Frontal cortex (tissue), 3 donors: ENCODE measurements at regions not wholly inside any gene's neighbourhood (a gene's known extent, or its start where the extent isn't known, plus 50 kb on each side); places are given as distances from the start of the nearest gene placed in this dataset.
A peak's percentile ranks its signal among the peaks of the same experiment; 100 is the strongest.
"Not testable (repeated sequence)": the region's sequence is repeated elsewhere in the genome, so short reads cannot be mapped to it uniquely, and the experiment has no call there.

ENCODE experiments used
- DNase-seq, 2 donors: peaks; one replicate each; pipeline ENCODE4 v3.0.0; 2012; ENCODE audit warnings: low spot score in 2 of 2
- FAIRE-seq: peaks from 2 replicates; lab custom pipeline; 2012; peaks lifted over from hg19 to GRCh38; lab: Jason Lieb, UNC
- donor health status: control.
- donor health status: control.
- donor health status: control.

DNA sequence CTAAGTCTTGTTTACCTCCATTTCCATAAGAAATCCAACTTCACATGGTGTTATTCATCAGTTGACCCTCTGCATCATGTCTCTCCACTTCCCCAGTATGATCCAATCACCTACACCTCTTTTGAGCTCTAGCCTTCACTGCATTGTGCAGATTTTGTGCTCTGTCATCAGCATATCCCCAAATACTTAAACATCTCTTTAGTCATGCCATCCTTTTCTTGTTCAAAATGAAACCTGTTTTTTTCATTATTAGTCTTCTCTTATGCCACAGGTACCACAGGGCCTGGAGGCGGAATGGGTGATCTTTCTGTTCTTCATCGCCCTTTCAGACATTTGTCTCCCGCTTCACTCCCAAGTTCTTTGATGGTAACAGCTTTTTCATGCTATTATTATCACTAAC is 382.7 kb upstream of the GALNTL6 start:
- FAIRE-seq, result no peak
- DNase-seq, result no peak

DNA sequence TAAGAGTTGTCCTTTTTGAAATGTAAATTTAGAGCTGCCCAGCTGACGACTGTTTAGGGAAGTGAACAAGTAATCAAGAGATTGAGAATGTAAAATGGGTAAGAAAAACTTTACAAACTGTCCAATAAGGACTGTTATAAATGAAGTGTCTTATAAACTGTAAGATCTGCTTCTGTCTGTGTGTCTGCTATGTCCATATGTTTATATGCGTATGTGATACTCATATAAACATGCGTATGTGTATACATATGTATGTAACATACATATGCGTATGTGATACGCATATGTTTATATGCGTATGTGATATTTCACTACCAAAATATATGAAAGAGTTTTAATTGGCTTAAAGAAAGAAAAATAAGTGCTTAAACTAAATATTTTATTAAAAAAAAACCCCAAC is 416.0 kb upstream of the GALNTL6 start:
- FAIRE-seq (no peak), DNase-seq (no peak)

DNA sequence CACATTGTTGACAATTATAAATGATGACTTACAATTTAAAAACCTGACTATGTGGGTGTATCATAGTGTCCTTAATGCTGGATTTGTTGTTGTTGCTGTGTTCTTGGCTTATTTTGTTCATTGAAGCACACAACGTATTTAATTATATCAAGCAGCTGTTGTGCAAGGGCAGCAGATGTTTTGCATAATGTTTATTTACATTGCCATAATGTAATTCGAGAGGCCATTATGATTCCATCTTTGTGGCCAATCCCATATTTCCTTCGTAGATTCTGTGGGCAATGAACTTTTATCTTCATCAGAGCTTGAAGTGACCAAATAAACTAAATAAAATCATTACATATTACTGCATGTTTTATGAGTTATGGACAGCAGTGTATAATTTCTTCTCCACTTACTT is 422.6 kb upstream of the GALNTL6 start:
- DNase-seq (no peak), FAIRE-seq (no peak)

DNA sequence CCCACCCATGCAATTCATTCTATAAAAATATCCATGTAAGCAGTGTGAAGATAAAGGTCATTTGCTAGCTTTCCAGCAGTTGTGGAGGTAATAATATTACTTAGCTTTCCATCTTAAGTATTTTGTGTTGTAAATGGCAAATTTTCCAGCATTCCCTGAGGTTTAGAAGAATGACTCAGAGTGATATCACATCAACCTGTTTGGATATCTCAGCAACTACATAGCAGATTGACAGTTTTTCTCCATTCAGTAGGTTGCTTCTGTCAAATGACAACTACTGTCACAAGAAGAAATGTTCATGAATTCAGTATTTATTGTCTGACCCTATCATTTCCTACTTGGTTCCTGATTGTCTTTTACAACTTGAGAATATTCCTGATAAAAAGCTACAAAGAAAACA is 434.9 kb upstream of the GALNTL6 start:
- DNase-seq, result no peak
- no peak for FAIRE-seq

DNA sequence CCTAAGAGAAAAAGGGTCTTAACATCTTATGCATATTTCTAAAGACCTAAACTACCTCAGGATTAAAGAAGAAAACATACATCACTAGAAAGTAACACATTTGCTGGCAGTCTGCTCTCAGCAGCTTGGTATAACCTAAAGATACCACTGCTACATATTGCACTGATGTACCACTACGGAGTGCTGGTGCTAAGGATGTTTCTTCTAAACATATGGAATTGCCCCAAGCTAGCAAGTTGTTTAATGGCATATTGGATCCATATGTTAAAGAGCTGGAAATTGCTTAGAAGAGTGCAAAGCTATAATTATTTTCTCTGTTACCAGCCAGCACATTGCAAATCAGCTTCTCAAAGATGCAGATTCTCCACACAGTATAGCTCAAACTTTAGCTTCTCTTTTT is 436.5 kb upstream of the GALNTL6 start:
- FAIRE-seq (no peak), DNase-seq (no peak)

DNA sequence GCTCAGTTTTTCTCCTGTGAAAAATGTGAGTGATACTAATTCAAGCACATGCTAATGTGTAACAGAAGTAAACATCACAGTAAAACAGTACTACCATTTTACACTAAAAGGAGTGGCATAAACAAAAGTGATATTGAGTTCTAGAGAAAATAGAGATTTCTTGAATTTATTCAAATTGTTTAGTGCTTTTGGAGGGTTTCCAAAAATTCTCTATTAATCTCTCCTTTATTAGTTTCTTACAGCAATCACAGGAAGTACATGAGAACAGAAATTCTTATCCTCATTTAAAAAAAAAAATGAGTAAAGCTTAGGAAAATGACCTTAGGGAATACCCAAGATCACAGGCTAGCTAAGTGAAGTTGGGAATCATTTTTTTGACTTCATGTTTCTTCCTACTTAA is 459.7 kb upstream of the GALNTL6 start:
- DNase-seq (no peak), FAIRE-seq (no peak)

DNA sequence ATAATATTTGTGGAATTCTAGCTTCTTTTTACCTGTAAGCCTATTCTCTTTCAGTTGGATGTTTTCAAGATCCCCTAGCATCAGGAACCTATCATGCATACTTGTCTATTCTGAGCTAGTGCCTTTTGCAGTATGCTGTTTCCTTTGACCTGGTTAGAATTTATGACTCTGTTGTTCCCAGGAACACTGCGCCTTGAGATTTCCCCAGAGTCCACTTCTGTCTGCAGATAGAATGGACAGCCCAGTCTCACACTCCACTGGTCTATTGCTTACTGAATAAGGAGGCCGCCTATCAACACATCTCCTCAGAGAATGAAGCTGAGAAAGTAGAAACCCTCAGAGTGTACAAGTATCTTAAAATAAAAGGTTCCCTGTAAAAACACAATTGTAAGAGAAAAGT is 465.1 kb upstream of the GALNTL6 start:
- FAIRE-seq, result no peak

DNA sequence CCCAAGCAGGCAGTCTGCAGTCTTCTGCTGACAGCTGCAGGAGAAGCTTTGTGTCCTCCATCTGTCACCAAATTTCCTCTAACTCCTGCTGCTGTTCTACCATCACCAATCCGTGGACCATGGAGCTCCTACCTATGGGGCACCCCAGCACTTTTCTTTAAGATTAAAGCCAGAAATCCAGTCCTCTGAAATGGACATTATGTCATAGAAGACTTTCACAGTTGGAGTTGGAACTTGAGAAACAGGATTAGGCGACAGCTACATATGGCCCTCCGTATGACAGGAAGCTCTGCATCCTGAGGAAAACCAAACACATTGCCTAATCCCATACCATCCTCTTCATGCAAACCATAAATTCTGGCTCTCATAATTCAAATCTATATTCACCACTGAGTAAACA is 470.6 kb upstream of the GALNTL6 start:
- FAIRE-seq (no peak), DNase-seq (no peak)

More for the DNA sequence above, 465.1 kb upstream of the GALNTL6 start:
- DNase-seq, result no peak

DNA sequence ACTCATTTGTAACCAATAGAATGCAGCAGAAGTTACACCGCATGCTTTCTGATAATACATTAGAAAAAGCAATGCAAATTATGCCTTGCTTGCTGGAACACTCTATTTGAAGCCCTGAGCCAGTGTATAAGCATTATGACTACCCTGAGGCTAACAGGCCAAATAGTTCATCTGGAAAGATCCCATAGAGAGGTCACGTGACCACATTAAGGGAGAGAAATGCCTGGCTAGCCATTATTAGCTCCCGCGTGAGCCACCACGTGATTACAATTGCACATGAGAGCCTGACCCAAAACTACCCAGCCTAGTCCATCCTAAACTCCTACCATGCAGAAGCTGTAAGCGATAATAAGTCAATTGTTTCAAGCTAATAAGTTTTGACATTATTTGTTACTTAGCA is 472.9 kb upstream of the GALNTL6 start:
- DNase-seq (no peak), FAIRE-seq (no peak)

DNA sequence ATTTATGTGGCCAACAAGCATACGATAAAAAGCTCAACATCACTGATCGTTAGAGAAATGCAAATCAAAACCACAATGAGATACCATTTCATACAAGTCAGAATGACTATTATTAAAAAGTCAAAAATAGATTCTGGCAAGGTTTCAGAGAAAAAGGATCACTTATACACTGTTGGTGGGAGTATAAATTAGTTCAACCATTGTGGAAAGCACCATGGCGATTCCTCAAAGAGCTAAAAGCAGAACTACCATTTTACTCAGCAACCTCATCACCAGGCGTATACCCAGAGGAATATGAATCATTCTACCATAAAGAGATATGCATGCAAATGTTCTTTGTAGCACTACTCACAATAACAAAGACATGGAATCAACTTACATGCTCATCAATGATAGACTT is 478.7 kb upstream of the GALNTL6 start:
- FAIRE-seq (no peak), DNase-seq (no peak)

DNA sequence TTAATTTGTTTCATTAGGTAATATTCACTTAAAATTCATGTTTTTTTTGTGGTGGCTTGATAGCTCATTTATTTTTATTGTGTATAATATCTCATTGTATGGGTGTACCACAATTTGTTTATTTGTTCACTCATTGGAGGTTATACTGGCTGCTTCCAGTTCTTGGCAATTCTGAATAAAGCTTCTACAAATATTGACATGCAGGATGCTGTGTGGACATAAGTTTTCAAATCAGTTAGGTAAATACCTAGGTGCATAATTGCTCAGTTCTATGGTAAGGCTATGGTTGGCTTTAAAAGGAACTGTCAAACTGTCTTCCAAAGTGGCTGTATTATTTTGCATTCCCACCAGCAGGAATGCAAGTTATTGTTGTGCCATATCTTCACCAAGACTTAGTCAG is 504.5 kb upstream of the GALNTL6 start:
- no peak for FAIRE-seq
- no peak for DNase-seq

DNA sequence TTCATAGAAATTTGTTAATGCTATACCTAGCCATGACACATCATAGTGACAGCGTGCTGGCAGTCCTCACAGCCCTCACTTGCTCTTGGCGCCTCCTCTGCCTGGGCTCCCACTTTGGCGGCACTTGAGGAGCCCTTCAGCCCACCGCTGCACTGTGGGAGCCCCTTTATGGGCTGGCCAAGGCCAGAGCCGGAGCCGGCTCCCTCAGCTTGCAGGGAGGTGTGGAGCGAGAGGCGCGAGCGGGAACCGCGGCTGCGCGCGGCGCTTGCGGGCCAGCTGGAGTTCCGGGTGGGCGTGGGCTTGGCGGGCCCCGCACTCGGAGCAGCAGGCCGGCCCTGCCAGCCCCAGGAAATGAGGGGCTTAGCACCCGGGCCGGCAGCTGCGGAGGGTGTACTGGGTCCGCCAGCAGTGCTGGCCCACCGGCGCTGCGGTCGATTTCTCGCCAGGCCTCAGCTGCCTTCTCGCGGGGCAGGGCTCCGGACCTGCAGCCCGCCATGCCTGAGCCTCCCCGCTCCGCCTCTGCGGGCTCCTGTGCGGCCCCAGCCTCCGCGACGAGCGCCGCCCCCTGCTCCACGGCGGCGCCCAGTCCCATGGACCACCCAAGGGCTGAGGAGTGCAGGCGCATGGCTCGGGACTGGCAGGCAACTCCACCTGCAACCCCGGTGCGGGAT is 515.0 kb upstream of the GALNTL6 start:
- not testable (repeated sequence) for FAIRE-seq, DNase-seq

DNA sequence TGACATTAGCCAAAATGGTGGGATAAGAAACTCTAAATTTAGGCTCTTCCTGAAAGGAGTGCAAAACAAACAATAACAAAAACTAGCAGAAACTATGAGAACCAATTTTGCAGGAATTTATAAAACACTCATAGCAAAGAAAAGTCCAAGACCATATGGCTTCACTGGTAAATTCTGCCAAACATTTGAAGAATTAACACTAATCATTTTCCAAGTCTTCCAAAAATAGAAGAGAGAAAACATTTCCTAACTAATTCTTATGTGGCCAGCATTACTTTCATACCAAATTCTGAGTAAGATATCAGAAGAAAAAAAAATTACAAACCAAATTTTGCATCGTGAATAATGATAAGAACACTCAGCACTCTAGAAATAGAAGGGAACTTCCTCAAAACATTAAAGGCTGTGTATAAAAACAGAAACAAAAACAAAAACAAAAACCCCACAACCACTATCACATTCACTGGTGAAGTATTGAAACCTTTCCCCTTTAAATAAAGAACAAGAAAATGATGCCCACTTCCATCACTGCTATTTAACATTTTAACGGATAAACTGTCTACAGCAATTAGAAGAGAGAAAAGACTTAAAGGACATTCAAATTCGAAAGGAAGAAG is 524.3 kb upstream of the GALNTL6 start:
- FAIRE-seq, result no peak
- DNase-seq, result no peak

DNA sequence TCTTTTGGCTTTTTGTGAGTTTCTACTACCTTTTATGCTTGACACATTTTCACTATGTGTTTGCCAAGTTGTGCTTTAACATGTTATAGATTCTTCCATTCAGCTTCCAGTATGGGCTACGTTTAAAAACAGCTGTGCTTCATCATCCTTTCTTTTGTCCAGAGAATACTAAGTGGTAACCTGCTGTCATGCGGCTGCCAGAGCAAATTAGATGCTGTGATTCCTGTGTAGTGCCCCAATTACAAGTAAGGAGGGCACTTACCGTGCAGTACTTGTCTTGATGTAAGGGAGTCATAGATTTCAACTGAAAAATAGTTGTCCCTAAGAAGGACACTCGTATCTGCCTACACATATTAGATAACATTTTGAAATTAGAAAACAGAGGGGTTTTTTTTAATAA is 531.8 kb upstream of the GALNTL6 start:
- FAIRE-seq (no peak), DNase-seq (no peak)

DNA sequence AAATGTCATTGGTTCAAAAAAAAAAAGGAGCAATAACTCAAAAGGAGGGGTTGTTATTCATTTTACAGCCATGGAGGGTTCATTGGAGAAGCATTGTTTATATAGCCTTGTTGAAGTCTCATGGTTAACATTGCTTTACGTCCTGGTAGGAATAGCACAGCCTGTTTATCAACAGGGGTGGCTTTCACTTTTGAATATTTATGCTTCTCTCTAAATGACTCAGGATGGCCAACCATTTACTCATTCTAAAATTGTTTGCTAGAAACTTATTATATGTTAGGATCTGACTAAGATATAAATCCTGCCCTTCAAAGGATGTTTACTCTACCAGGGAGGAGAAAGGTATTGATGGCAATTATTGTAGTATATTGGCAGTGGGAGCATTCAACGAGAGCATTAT is 534.1 kb upstream of the GALNTL6 start:
- DNase-seq (no peak), FAIRE-seq (no peak)

DNA sequence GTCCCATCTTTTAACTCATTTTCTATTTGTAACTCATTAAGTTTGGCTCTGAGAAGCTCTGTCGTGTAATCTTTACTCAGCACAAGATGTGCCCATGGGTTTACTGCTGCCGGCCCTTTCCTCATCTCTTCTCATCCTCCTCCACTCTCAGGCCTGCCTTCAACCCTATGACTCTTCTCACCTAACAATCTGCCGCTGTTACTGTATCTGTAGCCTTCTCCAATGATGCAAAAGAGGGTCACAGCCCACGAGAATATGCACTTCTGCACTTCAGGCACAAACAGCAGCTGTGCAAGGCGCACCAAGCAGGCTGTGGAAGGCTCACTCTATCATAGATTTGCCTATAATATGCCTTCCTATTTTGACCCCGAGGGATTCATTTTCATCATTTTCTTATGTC is 546.5 kb upstream of the GALNTL6 start:
- DNase-seq (no peak), FAIRE-seq (no peak)

DNA sequence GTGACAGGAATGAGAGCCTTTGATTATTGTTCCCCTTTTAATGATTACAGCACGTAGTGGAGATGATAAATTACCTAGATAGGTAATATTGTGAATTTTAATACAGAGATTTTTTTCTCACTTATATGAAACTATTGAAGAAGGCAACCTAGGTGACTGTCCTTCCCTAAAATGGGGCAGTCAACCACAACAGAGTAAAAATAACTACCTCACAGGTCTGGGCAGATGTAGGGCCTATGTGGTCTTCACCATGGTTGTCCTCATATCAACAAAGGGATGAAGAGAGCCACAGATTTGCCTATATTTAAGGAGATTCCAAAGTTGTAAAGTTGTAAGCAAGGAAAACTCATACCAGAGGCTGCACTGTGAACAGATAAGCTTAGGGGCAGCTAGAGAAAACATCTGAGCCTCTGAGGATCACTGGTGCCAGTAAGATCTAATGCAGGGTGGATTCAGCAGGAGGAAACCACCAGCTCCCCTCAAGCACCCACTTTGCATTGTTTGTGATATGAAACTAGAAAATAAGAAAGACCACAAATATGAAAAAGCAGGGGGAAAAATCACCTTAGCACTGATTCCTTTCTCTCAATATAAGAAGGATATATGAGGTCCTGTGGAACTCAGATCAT is 547.9 kb upstream of the GALNTL6 start:
- FAIRE-seq, result no peak
- no peak for DNase-seq

DNA sequence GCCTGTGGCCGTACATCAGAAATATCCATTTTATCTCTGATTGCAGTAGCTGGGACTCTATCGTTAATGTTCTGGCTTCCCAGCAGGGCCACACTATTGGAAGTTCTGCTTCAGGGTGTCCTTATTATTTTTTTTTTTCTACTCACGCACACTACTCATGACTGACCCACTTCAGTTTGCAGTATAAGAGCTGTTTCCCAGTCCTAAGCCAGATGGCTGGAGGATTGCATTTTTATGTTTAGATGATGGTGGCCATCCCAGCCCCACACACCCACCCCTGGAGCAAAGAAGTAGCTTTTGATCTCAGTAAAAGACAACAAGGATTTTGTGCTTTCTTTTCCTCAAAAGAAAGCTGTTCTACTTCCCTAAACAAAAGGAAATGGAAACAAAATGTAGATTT is 557.0 kb upstream of the GALNTL6 start:
- no peak for DNase-seq
- FAIRE-seq, result no peak

DNA sequence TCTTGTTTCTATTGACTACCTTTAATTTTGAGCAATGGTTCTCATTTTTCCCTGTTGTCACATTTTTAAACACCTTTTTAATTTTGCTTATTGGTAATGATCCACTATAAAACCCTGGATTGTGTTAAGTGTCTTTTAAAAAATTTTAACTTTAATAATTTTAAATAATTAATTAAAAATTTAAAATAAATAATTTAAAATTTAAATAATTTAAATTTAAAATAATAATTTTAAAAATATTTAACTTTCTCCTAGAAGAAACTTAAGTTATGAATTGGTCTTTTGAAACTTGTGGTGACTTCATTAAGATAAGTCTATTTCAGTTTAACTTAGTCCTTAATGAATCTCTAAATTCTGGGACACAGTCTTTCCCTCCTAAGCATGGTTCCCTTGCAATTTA is 566.3 kb upstream of the GALNTL6 start:
- FAIRE-seq, result peak; percentile 97
- no peak for DNase-seq

DNA sequence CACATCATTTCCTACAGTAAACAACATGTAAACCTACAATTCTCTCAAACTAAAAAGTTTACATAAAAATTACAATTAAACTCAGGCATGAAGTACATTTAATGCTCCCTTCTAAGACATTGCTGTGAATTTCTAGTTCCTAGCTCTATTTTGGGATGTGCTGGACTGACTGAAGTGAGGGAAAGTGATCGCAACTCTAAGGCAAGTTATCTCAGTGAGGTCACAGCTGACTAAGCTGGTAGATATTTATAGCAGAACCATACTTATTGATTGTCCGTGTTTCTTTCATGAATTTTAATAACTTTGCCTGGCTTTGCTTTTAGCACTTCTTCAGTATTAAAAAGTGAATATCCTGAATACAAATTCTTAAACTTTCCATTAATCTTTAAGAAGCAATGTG is 570.4 kb upstream of the GALNTL6 start:
- DNase-seq, result no peak
- FAIRE-seq, result no peak

DNA sequence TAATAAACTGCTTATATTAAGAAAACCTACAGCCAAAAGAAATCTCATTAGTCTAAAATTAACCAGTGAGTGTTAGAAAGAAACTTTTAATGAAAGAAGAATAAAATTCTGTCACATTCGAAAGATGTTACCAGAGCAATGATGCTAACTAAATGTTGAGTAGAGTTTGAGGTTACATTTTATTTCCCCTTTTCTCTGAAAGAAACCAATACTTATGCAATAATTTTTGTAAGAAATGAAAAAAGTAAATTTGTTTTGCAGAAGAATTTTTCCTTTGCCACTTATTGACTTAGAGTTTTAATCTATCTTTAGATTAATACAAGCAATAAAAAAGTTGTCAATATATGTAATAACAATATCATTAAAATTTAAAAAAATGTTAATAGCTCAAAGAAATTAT is 574.0 kb upstream of the GALNTL6 start:
- FAIRE-seq, result no peak
- no peak for DNase-seq

DNA sequence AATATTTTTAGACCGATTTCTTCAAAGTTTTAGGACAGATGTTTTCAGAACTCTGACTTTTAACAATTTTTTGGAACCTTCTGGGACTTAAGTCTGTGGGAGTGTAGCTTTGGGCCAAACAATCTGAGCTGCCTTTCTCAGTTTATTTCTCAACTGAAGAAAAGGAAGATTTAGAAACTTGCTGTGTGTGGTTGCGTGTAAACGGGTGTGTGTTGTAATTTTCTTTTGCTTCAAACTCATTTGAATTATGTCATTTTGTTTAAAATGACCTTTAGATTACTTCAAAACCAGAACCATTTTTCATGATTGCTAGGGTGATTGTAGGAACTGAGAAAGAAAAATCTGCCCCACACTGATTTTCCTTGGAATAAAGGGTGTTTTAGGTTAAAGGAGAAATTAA is 577.7 kb upstream of the GALNTL6 start:
- DNase-seq (no peak), FAIRE-seq (no peak)
